RWPE1 (cell line): ENCODE measurements at regions not wholly inside any gene's neighbourhood (a gene's known extent, or its start where the extent isn't known, plus 50 kb on each side); places are given as distances from the start of the nearest gene placed in this dataset.
"Not testable (repeated sequence)": the region's sequence is repeated elsewhere in the genome, so short reads cannot be mapped to it uniquely, and the experiment has no call there.

Experiments used
- CTCF ChIA-PET: fragments of 350-600 bp; sonication (Branson Sonifier 250); formaldehyde crosslinking; extraction: SDS; loops from one replicate; lab custom pipeline; 2021; lab: Yijun Ruan, JAX
- POLR2A ChIA-PET: fragments of 400-600 bp; formaldehyde crosslinking; extraction: SDS; loops from one replicate; lab custom pipeline; 2020; ENCODE audit warnings: antibody characterized with exemption; ENCODE audit not compliant: low non-redundant PET; lab: Yijun Ruan, JAX
- DNase-seq: peaks from one replicate; pipeline ENCODE4 v3.0.0; 2012; ENCODE audit warnings: low spot score
- H3K27ac ChIP-seq: fragments of 450-650 bp; 2 replicates; pipeline ENCODE4 v1.5.1; 2017
- CTCF ChIP-seq: fragments of 450-650 bp; conservative IDR thresholded peaks from 2 replicates; pipeline ENCODE4 v1.5.1; 2017; ENCODE audit warnings: low read depth, mild to moderate bottlenecking

DNA sequence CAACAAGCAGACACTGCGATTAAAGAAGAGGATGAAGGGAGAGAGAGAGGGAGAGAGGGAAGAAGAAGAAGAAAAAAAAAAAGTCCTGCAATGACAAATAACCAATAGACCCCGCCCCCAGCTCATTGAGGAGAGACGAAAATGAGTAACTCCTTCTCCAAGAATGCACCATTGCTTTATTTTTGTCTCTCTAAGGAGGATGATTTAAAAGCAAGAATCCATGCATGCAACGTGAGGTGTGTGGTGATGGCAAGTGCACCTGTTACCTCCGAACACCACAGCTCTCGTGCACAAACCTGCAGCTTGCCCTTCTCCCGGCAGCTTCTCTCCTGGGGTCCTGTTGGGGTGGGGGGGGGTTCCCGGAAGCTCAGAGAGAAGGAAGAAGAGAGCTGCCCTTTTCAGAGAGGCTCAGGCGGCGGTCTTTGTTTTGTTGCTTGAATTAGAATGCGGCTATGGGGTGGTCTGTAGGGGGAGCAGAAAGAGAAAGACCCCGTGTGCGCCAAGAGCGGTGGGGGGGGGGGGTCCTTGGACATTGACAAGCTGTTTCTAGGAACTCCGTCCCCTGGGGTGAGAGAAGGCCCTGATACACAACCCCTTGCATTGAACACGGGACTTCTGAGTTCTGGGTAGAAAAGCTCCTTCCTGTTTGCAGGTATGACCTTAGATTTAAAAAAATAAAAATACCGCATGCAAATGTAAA is 100.7 kb downstream of the CRLF2 start:
- POLR2A ChIA-PET, result no interaction called here
- no peak for TF ChIP-seq CTCF
- CTCF ChIA-PET, result no interaction called here
- no peak for DNase-seq
- no peak overlapping the region for H3K27ac ChIP-seq

DNA sequence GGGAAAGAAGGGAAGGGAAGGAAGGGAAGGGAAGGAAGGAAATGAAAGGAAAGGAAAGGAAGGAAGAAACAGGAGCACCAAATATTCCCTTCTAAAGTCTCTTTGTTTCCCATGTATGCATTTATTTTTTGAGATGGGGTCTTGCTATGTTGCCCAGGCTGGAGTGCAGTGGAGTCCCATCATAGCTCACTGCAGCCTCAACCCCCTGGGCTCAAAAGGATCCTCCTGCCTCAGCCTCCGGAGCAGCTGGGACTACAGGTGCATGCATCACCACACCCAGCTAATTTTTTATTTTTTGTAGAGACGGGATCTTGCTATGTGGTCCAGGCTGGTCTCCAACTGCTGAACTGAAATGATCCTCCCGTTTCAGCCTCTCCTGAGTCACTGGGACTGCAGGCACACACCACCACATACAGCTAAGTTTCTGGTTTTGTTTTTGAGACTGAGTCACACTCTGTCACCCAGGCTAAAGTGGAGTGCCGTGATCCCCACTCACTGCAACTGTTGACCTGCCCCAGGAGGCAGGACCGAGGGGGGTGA is 102.8 kb downstream of the CRLF2 start:
- ChIA-PET POLR2A (no interaction called here), CTCF (no interaction called here)
- no peak overlapping the region for H3K27ac ChIP-seq
- no peak for TF ChIP-seq CTCF
- DNase-seq, result no peak

DNA sequence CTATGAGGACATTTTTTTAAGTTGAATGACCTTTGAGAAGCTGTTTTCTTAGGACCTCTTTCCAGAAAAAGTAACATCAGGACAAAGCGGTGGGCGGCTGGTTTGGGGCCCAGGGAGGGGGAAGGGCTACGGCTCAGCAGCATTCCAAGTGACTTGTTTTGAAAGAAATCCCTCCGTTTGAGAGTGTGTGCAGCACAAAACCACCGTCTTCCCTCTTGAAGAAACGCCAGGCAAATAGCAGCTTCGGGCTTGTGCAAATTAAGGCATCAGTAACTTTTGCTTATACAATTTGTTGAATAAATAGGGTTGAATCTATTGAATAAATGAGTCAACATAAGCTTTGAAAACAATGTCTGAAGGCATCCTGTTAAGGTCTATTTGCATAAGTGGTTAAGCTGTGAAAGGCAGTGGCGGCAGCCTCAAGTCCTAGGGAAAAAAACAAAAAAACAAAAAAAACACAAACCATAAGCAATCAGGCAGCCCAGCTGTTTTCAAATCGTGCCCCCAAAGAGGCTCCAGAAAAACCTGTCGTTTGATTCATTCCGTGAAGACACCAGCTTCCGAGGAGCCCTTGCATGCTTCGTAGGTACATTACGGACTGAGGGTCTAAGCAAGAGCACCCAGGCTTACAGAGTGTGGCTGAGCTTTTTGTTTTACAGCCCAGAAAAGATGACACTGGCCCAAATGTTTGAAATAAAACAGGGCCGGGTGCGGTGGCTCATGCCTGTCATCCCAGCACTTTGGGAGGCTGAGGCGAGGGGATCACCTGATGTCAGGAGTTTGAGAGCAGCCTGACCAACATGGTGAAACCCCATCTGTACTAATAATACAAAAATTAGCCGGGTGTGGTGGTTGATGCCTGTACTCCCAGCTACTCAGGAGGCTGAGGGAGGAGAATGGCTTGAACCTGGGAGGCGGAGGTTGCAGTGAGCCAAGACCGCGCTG is 103.7 kb downstream of the CRLF2 start:
- ChIA-PET POLR2A (no interaction called here), CTCF (no interaction called here)
- no peak for TF ChIP-seq CTCF
- no peak for DNase-seq
- no peak overlapping the region for H3K27ac ChIP-seq

DNA sequence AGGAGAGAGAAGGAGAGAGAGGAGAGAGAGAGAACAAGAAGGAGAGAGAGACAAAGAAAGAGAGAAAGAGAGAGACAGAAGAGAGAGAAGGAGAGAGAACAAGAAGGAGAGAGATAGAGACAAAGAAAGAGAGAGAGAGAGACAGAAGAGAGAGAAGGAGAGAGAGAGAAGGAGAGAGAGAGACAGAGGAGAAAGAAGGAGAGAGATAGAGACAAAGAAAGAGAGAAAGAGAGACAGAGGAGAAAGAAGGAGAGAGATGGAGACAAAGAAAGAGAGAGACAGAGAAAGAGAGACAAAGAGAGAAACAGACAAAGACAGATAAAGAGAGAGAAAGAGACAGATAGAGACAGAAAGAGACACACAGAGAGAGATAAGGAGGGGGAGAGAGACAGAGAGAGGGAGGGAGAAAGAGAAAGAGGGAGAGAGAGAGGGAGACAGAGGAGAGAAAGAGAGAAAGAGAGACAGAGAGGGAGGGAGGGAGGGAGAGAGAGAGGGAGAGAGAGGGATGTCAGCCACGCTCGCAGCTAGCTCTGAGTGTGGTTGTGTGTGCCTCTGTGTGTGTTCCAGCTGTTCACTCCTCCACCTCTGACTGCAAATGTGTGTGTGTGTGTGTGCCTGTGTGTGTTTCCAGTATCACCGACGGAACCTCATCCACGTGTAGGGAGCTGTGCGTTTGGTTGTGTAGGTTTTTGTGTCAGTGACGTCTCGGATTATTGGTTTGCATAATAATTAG is 105.8 kb downstream of the CRLF2 start:
- ChIA-PET POLR2A (no interaction called here), CTCF (no interaction called here)
- DNase-seq, result no peak
- TF ChIP-seq CTCF, result no peak
- H3K27ac ChIP-seq, result no peak overlapping the region

- TF ChIP-seq CTCF, result no peak
- no peak for DNase-seq
- CTCF ChIA-PET, result no interaction called here
- POLR2A ChIA-PET, result no interaction called here
- no peak overlapping the region for H3K27ac ChIP-seq
These were observed 106.6 kb downstream of the CRLF2 start for GRCh38 chrX:1105671-1106419.

DNA sequence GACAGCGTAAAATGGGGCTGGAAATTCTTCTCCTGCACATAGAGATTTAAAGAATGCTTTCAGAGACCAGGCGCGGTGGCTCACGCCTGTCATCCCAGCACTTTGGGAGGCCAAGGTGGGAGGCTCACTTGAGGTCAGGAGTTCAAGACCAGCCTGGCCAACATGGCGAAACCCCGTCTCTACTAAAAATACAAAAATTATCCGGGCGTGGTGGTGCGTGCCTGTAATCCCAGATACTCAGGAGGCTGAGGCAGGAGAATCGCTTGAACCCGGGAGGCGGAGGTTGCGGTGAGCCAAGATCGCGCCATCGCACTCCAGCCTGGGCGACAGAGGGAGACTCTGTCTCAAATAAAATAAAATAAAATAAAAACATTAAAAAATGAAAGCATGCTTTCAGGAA is 107.4 kb downstream of the CRLF2 start:
- CTCF ChIA-PET, POLR2A ChIA-PET, DNase-seq, H3K27ac ChIP-seq: not testable (repeated sequence)
